ENCODE measurements at regions not wholly inside any gene's neighbourhood (a gene's known extent, or its start where the extent isn't known, plus 50 kb on each side); places are given as distances from the start of the nearest gene placed in this dataset.

DNA sequence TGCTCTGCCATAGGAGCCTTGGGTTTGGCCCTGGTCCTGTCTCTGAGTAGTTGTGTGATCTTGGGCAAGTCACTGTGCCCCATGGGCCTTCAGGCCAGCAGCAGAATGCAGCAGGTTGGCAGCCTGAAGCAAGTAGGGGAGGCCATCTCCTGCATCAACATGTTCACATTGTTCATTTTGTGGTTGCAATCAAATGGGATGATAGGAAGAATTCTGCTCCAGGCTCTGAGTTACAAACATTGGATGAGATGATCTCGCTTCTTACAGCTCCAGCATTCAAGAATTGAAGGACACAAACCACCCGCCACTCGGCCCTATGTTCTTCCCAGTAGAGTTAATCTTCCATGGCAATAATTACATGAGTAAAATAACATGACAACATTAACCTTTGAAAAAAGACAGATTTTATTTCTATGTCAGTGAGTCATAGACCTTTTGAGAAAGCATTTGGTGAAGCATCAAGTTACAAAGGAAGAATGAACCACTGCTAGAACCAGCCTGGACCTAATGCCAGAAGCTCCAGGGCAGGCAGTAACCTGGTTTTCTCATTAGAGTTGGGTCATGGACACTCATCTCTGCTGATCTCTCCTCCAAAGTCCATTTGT, 308.3 kb upstream of the NCAM1 start:
- H3K27ac ChIP-seq (replicated peaks), result no peak overlapping the region
- intact Hi-C loops (cut with micrococcal nuclease), result no loop called here
- H3K4me3 ChIP-seq, result no peak overlapping the region
- H3K4me1 ChIP-seq, result peaks cover 80% of the 10 kb centered on the region
- H3K27me3 ChIP-seq (ENCODE audit: low read depth), result no peaks in the 10 kb centered on the region
- no peaks in the 10 kb centered on the region for H3K9me3 ChIP-seq (replicated peaks)
- DNase-seq, result no peak
- H3K36me3 ChIP-seq, result no peaks in the 10 kb centered on the region
- TF ChIP-seq, protein P1, sequence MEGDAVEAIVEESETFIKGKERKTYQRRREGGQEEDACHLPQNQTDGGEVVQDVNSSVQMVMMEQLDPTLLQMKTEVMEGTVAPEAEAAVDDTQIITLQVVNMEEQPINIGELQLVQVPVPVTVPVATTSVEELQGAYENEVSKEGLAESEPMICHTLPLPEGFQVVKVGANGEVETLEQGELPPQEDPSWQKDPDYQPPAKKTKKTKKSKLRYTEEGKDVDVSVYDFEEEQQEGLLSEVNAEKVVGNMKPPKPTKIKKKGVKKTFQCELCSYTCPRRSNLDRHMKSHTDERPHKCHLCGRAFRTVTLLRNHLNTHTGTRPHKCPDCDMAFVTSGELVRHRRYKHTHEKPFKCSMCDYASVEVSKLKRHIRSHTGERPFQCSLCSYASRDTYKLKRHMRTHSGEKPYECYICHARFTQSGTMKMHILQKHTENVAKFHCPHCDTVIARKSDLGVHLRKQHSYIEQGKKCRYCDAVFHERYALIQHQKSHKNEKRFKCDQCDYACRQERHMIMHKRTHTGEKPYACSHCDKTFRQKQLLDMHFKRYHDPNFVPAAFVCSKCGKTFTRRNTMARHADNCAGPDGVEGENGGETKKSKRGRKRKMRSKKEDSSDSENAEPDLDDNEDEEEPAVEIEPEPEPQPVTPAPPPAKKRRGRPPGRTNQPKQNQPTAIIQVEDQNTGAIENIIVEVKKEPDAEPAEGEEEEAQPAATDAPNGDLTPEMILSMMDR (IDR thresholded peaks at IDR 0.05; ENCODE audit: borderline replicate concordance), result no peak

DNA sequence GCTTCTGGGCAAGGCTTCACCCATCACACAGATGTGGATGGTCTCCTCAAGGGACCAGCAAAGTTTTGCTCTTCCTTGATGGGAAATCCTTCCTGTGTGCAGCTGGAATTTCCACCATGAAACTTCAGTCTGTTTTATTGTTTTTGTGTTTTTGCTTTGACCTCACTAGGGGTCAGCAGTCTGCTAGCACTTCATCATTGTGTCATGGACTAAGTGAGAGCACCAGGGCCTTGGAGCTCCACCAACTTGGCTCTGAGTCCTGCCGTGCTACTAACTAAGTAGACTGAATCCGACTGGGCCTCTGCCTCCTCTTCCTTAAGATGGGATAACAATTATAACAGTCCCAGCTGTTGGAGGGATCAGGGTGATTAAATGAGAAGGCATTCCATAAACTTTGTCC, 305.8 kb upstream of the NCAM1 start:
- Histone ChIP-seq H3K4me3 (no peak overlapping the region), H3K9me3 (replicated peaks) (no peaks in the 10 kb centered on the region), H3K36me3 (no peaks in the 10 kb centered on the region), H3K27ac (replicated peaks) (peak overlapping the region; percentile 74), H3K4me1 (peaks cover 68% of the 10 kb centered on the region), H3K27me3 (ENCODE audit: low read depth) (no peaks in the 10 kb centered on the region)
- intact Hi-C loops (cut with micrococcal nuclease), result no loop called here
- TF ChIP-seq, protein P1 (IDR thresholded peaks at IDR 0.05; ENCODE audit: borderline replicate concordance), result no peak
- peak; percentile 87 for DNase-seq

DNA sequence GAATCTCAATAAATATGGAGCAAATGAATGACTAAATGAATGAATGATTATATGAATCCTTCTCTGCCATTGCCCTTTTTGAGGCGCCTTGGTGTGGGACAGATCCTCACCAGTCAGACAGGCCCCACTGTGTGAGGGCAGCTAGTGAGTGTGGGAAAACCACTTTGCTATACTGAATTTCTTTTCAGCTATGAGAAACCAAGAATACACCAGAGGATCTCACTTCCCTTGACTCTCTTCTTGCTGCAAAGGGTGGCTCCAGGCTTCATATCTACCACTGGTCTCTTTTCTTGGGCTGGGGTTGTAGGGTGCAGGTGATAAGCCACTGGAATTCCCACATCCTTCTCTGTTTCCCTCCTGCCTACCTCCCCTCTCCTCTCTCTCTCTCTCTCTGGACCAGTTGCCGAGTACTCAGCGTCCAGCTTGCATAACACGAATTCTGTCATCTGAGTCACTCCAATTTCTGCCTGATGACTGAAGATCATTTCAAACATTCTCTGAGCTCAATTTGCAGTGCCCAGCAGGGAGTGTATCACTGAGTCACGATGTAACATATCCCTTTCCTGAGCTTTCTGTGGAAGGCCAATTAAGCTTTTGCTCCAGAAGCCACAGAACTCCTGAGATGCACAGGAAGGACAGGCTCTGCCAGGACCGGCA, 304.3 kb upstream of the NCAM1 start:
- H3K9me3 ChIP-seq (replicated peaks), result no peaks in the 10 kb centered on the region
- H3K27me3 ChIP-seq (ENCODE audit: low read depth), result no peaks in the 10 kb centered on the region
- H3K36me3 ChIP-seq, result no peaks in the 10 kb centered on the region
- peak overlapping the region; percentile 32 for H3K27ac ChIP-seq (replicated peaks)
- intact Hi-C loops (cut with micrococcal nuclease), result no loop called here
- peaks cover 56% of the 10 kb centered on the region for H3K4me1 ChIP-seq
- no peak for DNase-seq
- no peak overlapping the region for H3K4me3 ChIP-seq
- TF ChIP-seq, protein P1 (IDR thresholded peaks at IDR 0.05; ENCODE audit: borderline replicate concordance), result no peak

- Histone ChIP-seq H3K9me3 (replicated peaks) (no peaks in the 10 kb centered on the region), H3K27ac (replicated peaks) (no peak overlapping the region), H3K27me3 (ENCODE audit: low read depth) (no peaks in the 10 kb centered on the region), H3K4me3 (no peak overlapping the region), H3K36me3 (no peaks in the 10 kb centered on the region), H3K4me1 (peaks cover 46% of the 10 kb centered on the region)
- intact Hi-C loops (cut with micrococcal nuclease), result no loop called here
- no peak for DNase-seq
- TF ChIP-seq, protein P1 (IDR thresholded peaks at IDR 0.05; ENCODE audit: borderline replicate concordance), result no peak
Measured at GRCh38 chr11:112658431-112658878, 302.8 kb upstream of the NCAM1 start.

GRCh38 chr11:112661146-112661545, 300.1 kb upstream of the NCAM1 start:
- no peak for DNase-seq
- intact Hi-C loops (cut with micrococcal nuclease), result no loop called here
- H3K9me3 ChIP-seq (replicated peaks), result peaks cover 1% of the 10 kb centered on the region
- no peaks in the 10 kb centered on the region for H3K27me3 ChIP-seq (ENCODE audit: low read depth)
- H3K4me3 ChIP-seq, result no peak overlapping the region
- TF ChIP-seq, protein P1 (IDR thresholded peaks at IDR 0.05; ENCODE audit: borderline replicate concordance), result no peak
- H3K27ac ChIP-seq (replicated peaks), result no peak overlapping the region
- peaks cover 22% of the 10 kb centered on the region for H3K4me1 ChIP-seq
- no peaks in the 10 kb centered on the region for H3K36me3 ChIP-seq
